ENCODE measurements at regions not wholly inside any gene's neighbourhood (a gene's known extent, or its start where the extent isn't known, plus 50 kb on each side); places are given as distances from the start of the nearest gene placed in this dataset.

DNA sequence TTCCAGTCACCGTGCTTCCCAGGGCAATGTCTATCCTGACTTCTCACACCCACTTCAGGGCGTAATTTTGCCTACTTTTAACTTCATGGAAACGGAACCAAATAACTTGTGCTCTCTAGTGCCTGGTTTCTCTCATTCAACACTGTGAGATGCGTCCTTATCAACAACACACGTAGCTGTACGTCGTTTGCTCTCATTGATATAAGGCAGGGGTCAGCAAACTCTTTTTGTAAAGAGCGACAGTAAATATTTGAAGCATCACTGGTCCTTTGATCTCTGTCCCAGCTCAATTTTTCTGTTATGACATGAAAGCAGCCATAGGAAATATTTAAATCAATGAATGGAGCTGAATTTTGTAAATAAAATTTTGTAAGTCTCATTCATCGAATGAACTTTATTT lies 239.3 kb upstream of the KCNG1 start:
- TF ChIP-seq, protein P1, sequence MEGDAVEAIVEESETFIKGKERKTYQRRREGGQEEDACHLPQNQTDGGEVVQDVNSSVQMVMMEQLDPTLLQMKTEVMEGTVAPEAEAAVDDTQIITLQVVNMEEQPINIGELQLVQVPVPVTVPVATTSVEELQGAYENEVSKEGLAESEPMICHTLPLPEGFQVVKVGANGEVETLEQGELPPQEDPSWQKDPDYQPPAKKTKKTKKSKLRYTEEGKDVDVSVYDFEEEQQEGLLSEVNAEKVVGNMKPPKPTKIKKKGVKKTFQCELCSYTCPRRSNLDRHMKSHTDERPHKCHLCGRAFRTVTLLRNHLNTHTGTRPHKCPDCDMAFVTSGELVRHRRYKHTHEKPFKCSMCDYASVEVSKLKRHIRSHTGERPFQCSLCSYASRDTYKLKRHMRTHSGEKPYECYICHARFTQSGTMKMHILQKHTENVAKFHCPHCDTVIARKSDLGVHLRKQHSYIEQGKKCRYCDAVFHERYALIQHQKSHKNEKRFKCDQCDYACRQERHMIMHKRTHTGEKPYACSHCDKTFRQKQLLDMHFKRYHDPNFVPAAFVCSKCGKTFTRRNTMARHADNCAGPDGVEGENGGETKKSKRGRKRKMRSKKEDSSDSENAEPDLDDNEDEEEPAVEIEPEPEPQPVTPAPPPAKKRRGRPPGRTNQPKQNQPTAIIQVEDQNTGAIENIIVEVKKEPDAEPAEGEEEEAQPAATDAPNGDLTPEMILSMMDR (conservative IDR thresholded peaks at IDR 0.05), result no peak
- TF ChIP-seq ZFX (IDR thresholded peaks at IDR 0.05), result no peak

Measured in C4-2B (cell line).